ENCODE measurements at regions not wholly inside any gene's neighbourhood (a gene's known extent, or its start where the extent isn't known, plus 50 kb on each side); places are given as distances from the start of the nearest gene placed in this dataset.

DNA sequence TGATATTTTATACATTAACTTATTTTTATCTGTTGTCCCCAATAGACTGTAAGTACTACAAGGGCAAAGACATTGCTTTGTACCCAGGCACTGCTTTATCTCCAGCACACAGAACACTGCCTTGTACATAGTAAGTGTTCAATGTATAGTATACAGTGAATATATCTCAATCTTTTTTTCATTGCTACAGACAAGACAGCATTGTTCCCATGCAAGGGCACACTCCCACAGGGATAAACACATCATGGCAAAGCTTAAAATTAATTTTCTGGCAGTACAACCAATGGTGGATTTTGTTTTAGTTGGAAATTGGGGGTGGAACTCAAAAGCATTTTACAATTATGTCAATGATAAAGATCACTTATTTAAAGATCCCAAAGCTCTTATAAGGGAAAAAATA is 112.3 kb upstream of the EEA1 start:
- intact Hi-C loops (cut with DNase I): no loop called here
- no peak for DNase-seq (ENCODE audit: low spot score)
- Histone ChIP-seq H3K4me1 (replicated peaks) (no peaks in the 10 kb centered on the region), H3K9me3 (no peaks in the 10 kb centered on the region), H3K27ac (no peak overlapping the region), H3K4me3 (no peak overlapping the region), H3K27me3 (replicated peaks; ENCODE audit: insufficient read depth) (no peaks in the 10 kb centered on the region), H3K36me3 (no peaks in the 10 kb centered on the region)
- TF ChIP-seq POLR2AphosphoS5 (IDR thresholded peaks at IDR 0.05) (no peak), POLR2A (IDR thresholded peaks at IDR 0.05) (no peak)
- TF ChIP-seq, protein P1, sequence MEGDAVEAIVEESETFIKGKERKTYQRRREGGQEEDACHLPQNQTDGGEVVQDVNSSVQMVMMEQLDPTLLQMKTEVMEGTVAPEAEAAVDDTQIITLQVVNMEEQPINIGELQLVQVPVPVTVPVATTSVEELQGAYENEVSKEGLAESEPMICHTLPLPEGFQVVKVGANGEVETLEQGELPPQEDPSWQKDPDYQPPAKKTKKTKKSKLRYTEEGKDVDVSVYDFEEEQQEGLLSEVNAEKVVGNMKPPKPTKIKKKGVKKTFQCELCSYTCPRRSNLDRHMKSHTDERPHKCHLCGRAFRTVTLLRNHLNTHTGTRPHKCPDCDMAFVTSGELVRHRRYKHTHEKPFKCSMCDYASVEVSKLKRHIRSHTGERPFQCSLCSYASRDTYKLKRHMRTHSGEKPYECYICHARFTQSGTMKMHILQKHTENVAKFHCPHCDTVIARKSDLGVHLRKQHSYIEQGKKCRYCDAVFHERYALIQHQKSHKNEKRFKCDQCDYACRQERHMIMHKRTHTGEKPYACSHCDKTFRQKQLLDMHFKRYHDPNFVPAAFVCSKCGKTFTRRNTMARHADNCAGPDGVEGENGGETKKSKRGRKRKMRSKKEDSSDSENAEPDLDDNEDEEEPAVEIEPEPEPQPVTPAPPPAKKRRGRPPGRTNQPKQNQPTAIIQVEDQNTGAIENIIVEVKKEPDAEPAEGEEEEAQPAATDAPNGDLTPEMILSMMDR (IDR thresholded peaks at IDR 0.05): no peak

DNA sequence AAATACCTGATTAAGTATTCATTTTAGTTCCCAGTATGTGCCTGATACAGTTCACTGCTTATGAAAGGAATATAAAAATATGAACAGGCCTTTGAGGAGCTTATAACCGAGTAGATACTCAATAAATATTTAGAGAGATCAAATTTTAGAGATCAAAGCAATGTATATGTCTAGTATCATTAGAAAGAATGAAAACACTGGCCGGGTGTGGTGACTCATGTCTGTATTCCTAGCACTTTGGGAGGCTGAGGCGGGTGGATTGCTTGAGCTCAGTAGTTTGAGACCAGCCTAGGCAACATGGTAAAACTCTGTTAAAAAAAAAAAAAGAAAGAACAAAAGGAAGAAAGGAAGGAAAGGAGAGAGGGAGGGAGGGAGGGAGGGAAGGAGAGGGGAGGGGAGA is 113.2 kb upstream of the EEA1 start:
- TF ChIP-seq POLR2A (IDR thresholded peaks at IDR 0.05) (no peak), POLR2AphosphoS5 (IDR thresholded peaks at IDR 0.05) (no peak)
- TF ChIP-seq, protein P1 (IDR thresholded peaks at IDR 0.05): no peak
- DNase-seq (ENCODE audit: low spot score): no peak
- intact Hi-C loops (cut with DNase I): no loop called here
- 65% methylated on average over 3 of the region's 3 CpGs for WGBS
- no peaks in the 10 kb centered on the region for H3K9me3 ChIP-seq
- H3K36me3 ChIP-seq: no peaks in the 10 kb centered on the region
- H3K27ac ChIP-seq: no peak overlapping the region
- no peaks in the 10 kb centered on the region for H3K27me3 ChIP-seq (replicated peaks; ENCODE audit: insufficient read depth)
- H3K4me3 ChIP-seq: no peak overlapping the region
- H3K4me1 ChIP-seq (replicated peaks): no peaks in the 10 kb centered on the region

DNA sequence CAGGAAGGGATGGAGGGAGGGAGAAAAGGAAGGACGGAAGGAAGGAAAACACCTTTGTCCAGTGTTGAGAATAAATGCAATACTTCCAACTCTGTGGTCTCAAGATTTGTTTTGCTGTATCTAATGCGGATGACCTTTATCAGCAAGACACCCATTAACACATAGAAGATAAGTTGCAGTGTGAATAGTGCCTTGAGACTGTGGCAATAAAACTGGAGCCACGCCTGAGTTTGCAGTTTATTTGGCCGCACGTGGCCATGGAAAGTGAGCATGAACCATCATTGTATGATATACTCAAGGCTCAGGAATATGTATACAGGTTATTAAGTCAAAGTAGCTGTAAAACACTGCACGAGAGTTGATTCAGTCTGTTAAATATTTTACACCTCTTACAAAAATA is 113.6 kb upstream of the EEA1 start:
- Histone ChIP-seq H3K27ac (no peak overlapping the region), H3K36me3 (no peaks in the 10 kb centered on the region), H3K27me3 (replicated peaks; ENCODE audit: insufficient read depth) (no peaks in the 10 kb centered on the region), H3K4me1 (replicated peaks) (no peaks in the 10 kb centered on the region), H3K4me3 (no peak overlapping the region), H3K9me3 (no peaks in the 10 kb centered on the region)
- no peak for DNase-seq (ENCODE audit: low spot score)
- WGBS: 80% methylated on average over 6 of the region's 6 CpGs
- TF ChIP-seq, protein P1 (IDR thresholded peaks at IDR 0.05): no peak
- TF ChIP-seq POLR2AphosphoS5 (IDR thresholded peaks at IDR 0.05): no peak
- TF ChIP-seq POLR2A (IDR thresholded peaks at IDR 0.05): no peak
- intact Hi-C loops (cut with DNase I): no loop called here

DNA sequence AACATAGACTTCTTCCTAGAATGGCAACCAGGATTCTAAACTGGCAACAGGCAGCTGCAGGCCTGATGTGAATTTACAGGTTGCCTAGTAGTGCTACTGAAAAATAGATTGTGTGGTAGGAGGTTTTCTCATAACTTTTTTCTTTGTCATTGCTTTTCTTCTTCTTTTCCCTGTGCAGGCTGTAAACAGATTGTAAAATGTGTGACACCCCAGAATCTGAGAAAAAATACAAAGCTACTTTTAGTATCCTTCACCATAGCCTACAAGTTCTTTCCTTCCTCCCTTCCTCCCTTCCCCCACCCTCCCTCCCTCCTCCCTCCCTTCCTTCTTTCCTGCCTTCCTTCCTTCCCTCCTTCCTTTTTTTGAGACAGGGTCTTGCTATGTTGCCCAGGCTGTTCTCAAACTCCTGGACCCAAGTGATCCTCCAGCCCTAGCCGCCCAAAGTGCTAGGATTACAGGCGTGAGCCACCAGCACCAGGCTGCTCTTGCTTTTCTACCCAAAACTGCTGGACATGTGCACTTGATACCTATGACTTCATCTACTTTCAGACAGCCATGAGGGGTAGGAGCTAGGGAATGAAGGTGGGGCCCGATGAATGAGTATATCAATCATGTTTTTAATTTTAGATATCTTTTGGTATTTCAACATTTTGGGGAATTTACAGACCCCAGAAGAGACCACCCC is 114.2 kb upstream of the EEA1 start:
- no peak overlapping the region for H3K27ac ChIP-seq
- no peaks in the 10 kb centered on the region for H3K9me3 ChIP-seq
- H3K27me3 ChIP-seq (replicated peaks; ENCODE audit: insufficient read depth): no peaks in the 10 kb centered on the region
- H3K4me1 ChIP-seq (replicated peaks): no peaks in the 10 kb centered on the region
- intact Hi-C loops (cut with DNase I): no loop called here
- TF ChIP-seq, protein P1 (IDR thresholded peaks at IDR 0.05): no peak
- TF ChIP-seq POLR2AphosphoS5 (IDR thresholded peaks at IDR 0.05) (no peak), POLR2A (IDR thresholded peaks at IDR 0.05) (no peak)
- no peak overlapping the region for H3K4me3 ChIP-seq
- no peaks in the 10 kb centered on the region for H3K36me3 ChIP-seq
- 99% methylated on average over 3 of the region's 3 CpGs for WGBS
- no peak for DNase-seq (ENCODE audit: low spot score)

DNA sequence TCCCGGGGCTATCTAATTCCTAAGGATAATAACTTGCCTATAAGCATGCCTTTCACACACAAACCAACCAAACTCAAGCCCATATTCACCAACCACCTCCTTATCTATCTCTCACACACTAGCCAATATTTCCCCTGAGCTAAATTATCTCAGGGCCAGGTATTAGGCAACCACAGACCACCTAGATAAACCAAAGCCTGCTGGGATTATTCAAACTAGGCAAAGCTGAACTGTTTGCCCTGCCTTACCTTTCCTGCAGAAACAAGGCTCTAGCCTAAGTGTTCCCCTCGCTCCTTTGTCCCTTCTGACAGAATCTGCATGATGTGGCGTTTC is 114.7 kb upstream of the EEA1 start:
- WGBS: 95% methylated on average over 3 of the region's 3 CpGs
- Histone ChIP-seq H3K9me3 (no peaks in the 10 kb centered on the region), H3K27me3 (replicated peaks; ENCODE audit: insufficient read depth) (no peaks in the 10 kb centered on the region), H3K36me3 (no peaks in the 10 kb centered on the region), H3K4me1 (replicated peaks) (no peaks in the 10 kb centered on the region), H3K4me3 (no peak overlapping the region), H3K27ac (no peak overlapping the region)
- no peak for TF ChIP-seq POLR2AphosphoS5 (IDR thresholded peaks at IDR 0.05)
- no peak for TF ChIP-seq POLR2A (IDR thresholded peaks at IDR 0.05)
- intact Hi-C loops (cut with DNase I): no loop called here
- DNase-seq (ENCODE audit: low spot score): no peak
